ENCODE measurements at regions not wholly inside any gene's neighbourhood (a gene's known extent, or its start where the extent isn't known, plus 50 kb on each side); places are given as distances from the start of the nearest gene placed in this dataset.

- H3K27me3 ChIP-seq (ENCODE audit: control insufficient read depth, insufficient read depth, low read length): no peaks in the 10 kb centered on the region
- H3K36me3 ChIP-seq (ENCODE audit: insufficient read depth, low read length): no peaks in the 10 kb centered on the region
- no peak overlapping the region for H3K4me2 ChIP-seq (ENCODE audit: low read length)
- no peaks in the 10 kb centered on the region for H3K9me3 ChIP-seq (replicated peaks; ENCODE audit: low read length)
- H3K9ac ChIP-seq (ENCODE audit: low read depth, low read length): no peak overlapping the region
- no peaks in the 10 kb centered on the region for H3K4me1 ChIP-seq (ENCODE audit: control insufficient read depth, insufficient read depth, low read length)
- no peak overlapping the region for H3K4me3 ChIP-seq (ENCODE audit: low read length)
Measured at GRCh38 chr7:88458946-88459345, 152.3 kb upstream of the STEAP4 start.

- no peaks in the 10 kb centered on the region for H3K4me1 ChIP-seq (ENCODE audit: control insufficient read depth, insufficient read depth, low read length)
- H3K27me3 ChIP-seq (ENCODE audit: control insufficient read depth, insufficient read depth, low read length): no peaks in the 10 kb centered on the region
Measured at GRCh38 chr7:88458279-88458678, 151.6 kb upstream of the STEAP4 start.

GRCh38 chr7:88457320-88457719 lies 150.6 kb upstream of the STEAP4 start:
- Histone ChIP-seq H3K4me2 (ENCODE audit: low read length) (no peak overlapping the region), H3K4me1 (ENCODE audit: control insufficient read depth, insufficient read depth, low read length) (no peaks in the 10 kb centered on the region), H3K36me3 (ENCODE audit: insufficient read depth, low read length) (no peaks in the 10 kb centered on the region)

More at GRCh38 chr7:88458279-88458678, 151.6 kb upstream of the STEAP4 start:
- H3K4me2 ChIP-seq (ENCODE audit: low read length): no peak overlapping the region
- no peak overlapping the region for H3K9ac ChIP-seq (ENCODE audit: low read depth, low read length)
- H3K9me3 ChIP-seq (replicated peaks; ENCODE audit: low read length): no peaks in the 10 kb centered on the region
- H3K4me3 ChIP-seq (ENCODE audit: low read length): no peak overlapping the region
- no peaks in the 10 kb centered on the region for H3K36me3 ChIP-seq (ENCODE audit: insufficient read depth, low read length)

GRCh38 chr7:88456490-88456889 lies 149.8 kb upstream of the STEAP4 start:
- Histone ChIP-seq H3K4me3 (ENCODE audit: low read length) (no peak overlapping the region), H3K9ac (ENCODE audit: low read depth, low read length) (no peak overlapping the region), H3K36me3 (ENCODE audit: insufficient read depth, low read length) (no peaks in the 10 kb centered on the region), H3K4me2 (ENCODE audit: low read length) (no peak overlapping the region), H3K9me3 (replicated peaks; ENCODE audit: low read length) (no peaks in the 10 kb centered on the region), H3K27me3 (ENCODE audit: control insufficient read depth, insufficient read depth, low read length) (no peaks in the 10 kb centered on the region), H3K4me1 (ENCODE audit: control insufficient read depth, insufficient read depth, low read length) (no peaks in the 10 kb centered on the region)

More at GRCh38 chr7:88457320-88457719, 150.6 kb upstream of the STEAP4 start:
- no peak overlapping the region for H3K9ac ChIP-seq (ENCODE audit: low read depth, low read length)
- H3K27me3 ChIP-seq (ENCODE audit: control insufficient read depth, insufficient read depth, low read length): no peaks in the 10 kb centered on the region
- no peak overlapping the region for H3K4me3 ChIP-seq (ENCODE audit: low read length)
- no peaks in the 10 kb centered on the region for H3K9me3 ChIP-seq (replicated peaks; ENCODE audit: low read length)

- Histone ChIP-seq H3K4me3 (ENCODE audit: low read length) (no peak overlapping the region), H3K27me3 (ENCODE audit: control insufficient read depth, insufficient read depth, low read length) (no peaks in the 10 kb centered on the region), H3K9me3 (replicated peaks; ENCODE audit: low read length) (no peaks in the 10 kb centered on the region), H3K9ac (ENCODE audit: low read depth, low read length) (no peak overlapping the region), H3K4me1 (ENCODE audit: control insufficient read depth, insufficient read depth, low read length) (no peaks in the 10 kb centered on the region), H3K4me2 (ENCODE audit: low read length) (no peak overlapping the region), H3K36me3 (ENCODE audit: insufficient read depth, low read length) (no peaks in the 10 kb centered on the region)
Measured at GRCh38 chr7:88455696-88456095, 149.0 kb upstream of the STEAP4 start.

GRCh38 chr7:88452646-88453045 lies 146.0 kb upstream of the STEAP4 start:
- H3K4me3 ChIP-seq (ENCODE audit: low read length): no peak overlapping the region
- H3K9me3 ChIP-seq (replicated peaks; ENCODE audit: low read length): no peaks in the 10 kb centered on the region
- no peak overlapping the region for H3K4me2 ChIP-seq (ENCODE audit: low read length)
- H3K27me3 ChIP-seq (ENCODE audit: control insufficient read depth, insufficient read depth, low read length): no peaks in the 10 kb centered on the region
- H3K36me3 ChIP-seq (ENCODE audit: insufficient read depth, low read length): no peaks in the 10 kb centered on the region
- no peak overlapping the region for H3K9ac ChIP-seq (ENCODE audit: low read depth, low read length)
- H3K4me1 ChIP-seq (ENCODE audit: control insufficient read depth, insufficient read depth, low read length): no peaks in the 10 kb centered on the region

GRCh38 chr7:88450874-88451273 lies 144.2 kb upstream of the STEAP4 start:
- H3K27me3 ChIP-seq (ENCODE audit: control insufficient read depth, insufficient read depth, low read length): no peaks in the 10 kb centered on the region
- no peaks in the 10 kb centered on the region for H3K9me3 ChIP-seq (replicated peaks; ENCODE audit: low read length)
- no peak overlapping the region for H3K9ac ChIP-seq (ENCODE audit: low read depth, low read length)
- no peaks in the 10 kb centered on the region for H3K4me1 ChIP-seq (ENCODE audit: control insufficient read depth, insufficient read depth, low read length)
- no peak overlapping the region for H3K4me3 ChIP-seq (ENCODE audit: low read length)
- no peaks in the 10 kb centered on the region for H3K36me3 ChIP-seq (ENCODE audit: insufficient read depth, low read length)
- no peak overlapping the region for H3K4me2 ChIP-seq (ENCODE audit: low read length)

- Histone ChIP-seq H3K27me3 (ENCODE audit: control insufficient read depth, insufficient read depth, low read length) (no peaks in the 10 kb centered on the region), H3K4me3 (ENCODE audit: low read length) (no peak overlapping the region), H3K36me3 (ENCODE audit: insufficient read depth, low read length) (no peaks in the 10 kb centered on the region), H3K4me1 (ENCODE audit: control insufficient read depth, insufficient read depth, low read length) (no peaks in the 10 kb centered on the region), H3K4me2 (ENCODE audit: low read length) (no peak overlapping the region), H3K9ac (ENCODE audit: low read depth, low read length) (no peak overlapping the region), H3K9me3 (replicated peaks; ENCODE audit: low read length) (no peaks in the 10 kb centered on the region)
Measured at GRCh38 chr7:88449410-88449809, 142.7 kb upstream of the STEAP4 start.

GRCh38 chr7:88442413-88442812 lies 135.7 kb upstream of the STEAP4 start:
- Histone ChIP-seq H3K4me1 (ENCODE audit: control insufficient read depth, insufficient read depth, low read length) (no peaks in the 10 kb centered on the region), H3K27me3 (ENCODE audit: control insufficient read depth, insufficient read depth, low read length) (no peaks in the 10 kb centered on the region), H3K4me3 (ENCODE audit: low read length) (no peak overlapping the region), H3K9me3 (replicated peaks; ENCODE audit: low read length) (no peaks in the 10 kb centered on the region), H3K9ac (ENCODE audit: low read depth, low read length) (no peak overlapping the region), H3K36me3 (ENCODE audit: insufficient read depth, low read length) (no peaks in the 10 kb centered on the region), H3K4me2 (ENCODE audit: low read length) (no peak overlapping the region)

- no peaks in the 10 kb centered on the region for H3K4me1 ChIP-seq (ENCODE audit: control insufficient read depth, insufficient read depth, low read length)
- no peak overlapping the region for H3K4me2 ChIP-seq (ENCODE audit: low read length)
- H3K4me3 ChIP-seq (ENCODE audit: low read length): no peak overlapping the region
- no peak overlapping the region for H3K9ac ChIP-seq (ENCODE audit: low read depth, low read length)
- H3K27me3 ChIP-seq (ENCODE audit: control insufficient read depth, insufficient read depth, low read length): no peaks in the 10 kb centered on the region
- H3K36me3 ChIP-seq (ENCODE audit: insufficient read depth, low read length): no peaks in the 10 kb centered on the region
- no peaks in the 10 kb centered on the region for H3K9me3 ChIP-seq (replicated peaks; ENCODE audit: low read length)
Measured at GRCh38 chr7:88437132-88437531, 130.4 kb upstream of the STEAP4 start.

- Histone ChIP-seq H3K9me3 (replicated peaks; ENCODE audit: low read length) (no peaks in the 10 kb centered on the region), H3K4me3 (ENCODE audit: low read length) (no peak overlapping the region), H3K9ac (ENCODE audit: low read depth, low read length) (no peak overlapping the region), H3K36me3 (ENCODE audit: insufficient read depth, low read length) (no peaks in the 10 kb centered on the region), H3K27me3 (ENCODE audit: control insufficient read depth, insufficient read depth, low read length) (no peaks in the 10 kb centered on the region), H3K4me1 (ENCODE audit: control insufficient read depth, insufficient read depth, low read length) (no peaks in the 10 kb centered on the region), H3K4me2 (ENCODE audit: low read length) (no peak overlapping the region)
Measured at GRCh38 chr7:88432301-88432700, 125.6 kb upstream of the STEAP4 start.

- H3K9me3 ChIP-seq (replicated peaks; ENCODE audit: low read length): no peaks in the 10 kb centered on the region
- no peak overlapping the region for H3K4me3 ChIP-seq (ENCODE audit: low read length)
- no peak overlapping the region for H3K9ac ChIP-seq (ENCODE audit: low read depth, low read length)
- H3K27me3 ChIP-seq (ENCODE audit: control insufficient read depth, insufficient read depth, low read length): no peaks in the 10 kb centered on the region
- no peaks in the 10 kb centered on the region for H3K36me3 ChIP-seq (ENCODE audit: insufficient read depth, low read length)
- no peak overlapping the region for H3K4me2 ChIP-seq (ENCODE audit: low read length)
- H3K4me1 ChIP-seq (ENCODE audit: control insufficient read depth, insufficient read depth, low read length): no peaks in the 10 kb centered on the region
Measured at GRCh38 chr7:88431882-88432281, 125.2 kb upstream of the STEAP4 start.
